RPMI8226 (cell line): ENCODE measurements at regions not wholly inside any gene's neighbourhood (a gene's known extent, or its start where the extent isn't known, plus 50 kb on each side); places are given as distances from the start of the nearest gene placed in this dataset.
"Not testable (repeated sequence)": the region's sequence is repeated elsewhere in the genome, so short reads cannot be mapped to it uniquely, and the experiment has no call there.

Experiments used
- DNase-seq: peaks from one replicate; pipeline ENCODE4 v3.0.0-alpha.2; 2015

DNA sequence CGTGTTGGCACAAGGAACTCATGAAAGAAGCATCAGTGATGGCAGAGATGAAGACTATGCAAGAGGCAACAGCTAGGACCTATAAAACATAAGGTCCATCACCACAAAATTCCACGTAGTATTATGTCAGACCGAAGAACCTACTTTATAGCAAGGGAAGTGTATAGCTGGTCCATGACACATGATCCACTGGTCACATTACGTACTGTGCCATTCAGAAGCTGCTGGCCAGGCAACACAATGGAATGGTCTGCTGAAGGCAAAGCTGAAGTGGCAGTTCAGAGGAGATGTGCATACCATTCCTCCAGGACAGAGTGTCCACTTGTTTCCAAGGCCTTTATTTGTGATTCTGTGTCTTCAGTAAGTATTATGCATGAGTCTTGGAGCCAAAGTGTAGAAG, 215.5 kb upstream of the UGT8 start:
- DNase-seq = no peak

DNA sequence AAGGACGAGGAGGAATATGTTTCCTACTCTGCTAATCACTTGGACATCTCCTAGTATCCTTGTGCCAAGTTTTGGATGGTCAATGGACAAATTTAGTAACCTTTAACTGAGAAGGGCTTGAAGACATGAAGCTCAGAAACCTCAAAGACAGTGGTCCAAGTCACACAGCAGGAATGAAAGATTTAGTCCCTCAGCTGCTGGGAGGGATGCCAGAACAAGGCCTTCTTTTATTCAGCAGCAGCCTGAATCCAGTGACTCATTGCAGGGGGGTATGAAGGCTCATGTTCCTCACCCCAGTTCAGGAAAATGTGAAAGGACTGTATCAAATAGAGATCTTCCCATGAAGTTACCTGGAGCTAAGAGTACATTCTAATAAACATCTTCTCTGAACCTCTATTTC, 214.9 kb upstream of the UGT8 start:
- DNase-seq = no peak

DNA sequence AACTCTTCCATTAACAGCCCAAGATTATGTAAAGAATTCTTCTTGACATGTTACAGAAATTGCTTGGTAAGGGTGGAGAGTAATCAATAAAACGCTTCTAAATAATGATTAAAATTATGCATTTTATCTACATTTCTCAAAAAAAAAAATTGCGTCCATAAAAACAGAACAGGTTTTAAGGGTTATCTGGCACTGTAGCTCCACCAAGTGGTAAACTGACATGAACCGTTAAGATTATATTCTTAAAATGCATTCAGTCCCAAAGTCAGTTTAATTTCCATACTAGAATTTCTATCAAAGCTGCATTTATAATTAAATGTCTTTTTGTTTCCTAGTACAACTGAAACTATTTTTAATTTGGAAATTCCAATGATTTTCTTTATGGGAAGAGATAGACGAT, 214.0 kb upstream of the UGT8 start:
- peak; percentile 18 for DNase-seq

DNA sequence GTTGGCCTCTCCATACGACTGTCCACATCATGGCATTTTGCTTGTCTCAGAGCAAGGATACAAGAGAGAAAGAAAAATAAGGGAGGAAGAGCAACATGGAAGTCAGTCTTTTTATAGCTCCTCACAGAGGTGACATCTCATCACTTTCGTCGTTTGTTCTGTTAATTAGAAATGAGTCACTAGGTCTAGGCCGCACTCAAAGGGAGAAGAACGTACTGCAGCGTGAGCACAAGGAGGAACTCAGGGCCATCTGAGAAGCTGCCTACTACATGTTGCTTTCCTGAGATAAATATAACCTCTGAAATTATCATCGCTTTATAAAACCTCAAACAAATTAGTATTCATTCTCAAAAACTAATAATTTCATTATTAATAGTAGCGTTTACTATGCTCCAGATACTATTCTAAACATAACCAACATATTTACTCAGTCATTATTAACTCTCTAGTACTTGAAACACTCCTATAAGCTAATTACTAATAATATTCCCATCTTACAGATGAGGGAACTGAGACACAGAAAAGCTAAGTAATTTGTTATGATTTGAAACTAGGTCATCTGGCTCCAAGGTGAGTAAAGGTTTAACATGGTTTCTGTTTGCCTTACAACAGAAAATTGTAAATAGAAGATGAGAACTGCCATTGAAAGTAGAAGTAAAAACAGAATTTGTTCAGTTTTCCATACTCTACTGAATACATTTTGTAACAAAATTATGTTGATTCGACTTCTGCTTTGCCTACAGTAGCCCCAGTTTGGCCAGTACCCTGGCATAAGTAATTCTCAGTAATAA, 213.2 kb upstream of the UGT8 start:
- DNase-seq = no peak

DNA sequence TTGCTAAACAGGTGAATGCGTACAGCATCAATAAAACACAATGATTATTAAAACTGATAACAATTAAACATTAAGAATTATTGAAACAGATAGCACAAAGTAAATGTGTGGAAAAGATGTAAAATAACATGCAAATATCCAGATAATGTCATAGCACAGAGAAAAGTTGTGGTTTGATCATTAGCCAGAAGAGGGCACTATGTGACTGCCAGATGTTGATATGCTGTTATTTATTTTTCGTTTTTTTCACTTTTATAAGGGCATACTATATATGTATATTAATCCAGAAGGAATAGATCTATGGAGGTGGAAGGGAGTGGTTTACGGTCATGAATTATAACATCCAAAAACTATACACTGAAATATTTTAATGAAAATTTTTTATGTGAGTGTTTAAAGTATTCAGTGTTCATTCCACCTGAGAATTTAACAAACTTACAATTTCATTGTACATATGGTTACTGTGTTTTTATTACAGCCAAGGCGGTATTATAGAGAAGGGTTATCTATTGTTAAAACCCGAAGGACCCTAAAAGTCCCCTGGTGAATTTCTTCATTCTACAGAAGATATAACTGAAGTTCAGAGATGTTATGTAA, 211.9 kb upstream of the UGT8 start:
- peak; percentile 27 for DNase-seq

DNA sequence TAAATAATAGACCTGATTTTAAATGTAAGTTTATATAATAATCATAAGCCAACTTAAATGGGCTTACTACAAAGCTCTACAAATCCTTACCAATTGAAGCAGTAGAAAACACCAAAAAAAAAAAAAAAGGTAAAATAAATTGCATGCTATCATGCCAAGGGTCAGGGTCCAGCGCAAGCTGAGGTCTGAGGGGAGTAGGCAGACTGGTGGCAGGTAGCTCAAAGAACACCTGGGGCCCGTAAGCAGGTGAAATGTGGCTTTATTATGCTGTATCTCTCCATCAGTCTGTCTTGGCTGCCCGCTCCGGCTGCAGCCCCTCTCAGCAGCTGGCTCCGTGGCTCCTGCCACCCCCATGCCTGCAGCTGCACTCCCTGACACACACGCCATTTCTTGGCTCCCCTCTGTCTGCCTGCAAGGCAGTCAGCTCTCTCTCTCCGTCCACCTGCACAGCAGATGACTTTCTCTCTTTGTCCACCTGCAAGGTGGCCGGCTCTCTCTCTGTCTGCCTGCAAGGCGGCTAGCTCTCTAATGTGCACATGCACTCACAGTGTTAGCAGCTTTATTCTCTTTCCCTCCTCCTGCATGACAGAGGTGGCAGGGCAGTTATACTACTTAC, 209.4 kb upstream of the UGT8 start:
- no peak for DNase-seq

DNA sequence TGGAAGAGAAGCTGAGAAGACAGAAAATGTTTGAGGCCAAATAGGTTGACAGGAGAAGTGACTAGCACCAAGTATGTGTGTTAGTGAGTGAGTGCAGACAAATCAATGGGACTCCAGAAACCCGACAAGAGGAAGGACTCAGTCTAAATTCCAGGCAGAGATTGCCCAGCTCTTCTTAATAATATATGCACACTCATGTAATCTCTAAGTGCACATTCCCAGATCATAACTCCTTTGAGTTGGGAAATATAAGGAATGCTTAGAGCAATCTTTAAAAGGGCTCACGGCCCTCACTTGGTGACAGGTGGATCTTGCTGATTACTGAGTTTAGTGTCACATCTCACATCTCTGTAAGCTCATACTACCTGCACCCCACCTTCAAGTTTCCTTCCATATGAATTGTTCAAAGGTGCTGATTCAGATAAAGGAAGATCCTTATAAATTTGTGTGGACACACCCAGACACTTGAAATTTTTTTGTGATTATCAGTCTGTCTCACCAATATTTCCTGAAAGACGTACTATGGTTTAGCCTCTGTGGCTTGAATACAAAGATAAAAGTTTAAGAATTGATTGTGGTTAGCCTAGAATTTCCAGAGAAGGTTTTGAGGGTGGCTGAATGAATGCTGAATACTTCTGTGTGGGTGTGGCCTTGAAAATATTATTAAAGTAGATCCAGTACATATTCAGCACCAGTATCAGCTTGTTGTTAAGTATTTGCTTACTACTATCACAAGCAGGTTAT, 205.1 kb upstream of the UGT8 start:
- DNase-seq = no peak

DNA sequence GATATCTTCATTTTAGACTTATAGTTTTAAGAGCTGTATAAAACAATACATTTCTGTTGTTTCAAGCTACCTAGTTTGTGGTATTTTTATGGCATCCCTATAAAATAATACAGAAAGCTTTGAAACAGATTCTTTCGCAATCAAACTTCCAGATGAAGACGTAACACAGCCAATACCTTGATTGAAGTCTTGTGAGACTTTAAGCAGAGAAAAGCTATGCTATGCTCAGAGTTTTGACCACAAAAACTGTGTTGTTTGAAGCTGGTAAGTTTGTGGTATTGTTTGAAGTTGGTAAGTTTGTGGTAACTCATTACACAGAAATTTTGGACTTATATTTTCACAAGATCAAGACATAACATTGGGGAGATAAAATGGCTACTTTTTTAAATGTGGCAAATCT, 201.8 kb upstream of the UGT8 start:
- DNase-seq = no peak

DNA sequence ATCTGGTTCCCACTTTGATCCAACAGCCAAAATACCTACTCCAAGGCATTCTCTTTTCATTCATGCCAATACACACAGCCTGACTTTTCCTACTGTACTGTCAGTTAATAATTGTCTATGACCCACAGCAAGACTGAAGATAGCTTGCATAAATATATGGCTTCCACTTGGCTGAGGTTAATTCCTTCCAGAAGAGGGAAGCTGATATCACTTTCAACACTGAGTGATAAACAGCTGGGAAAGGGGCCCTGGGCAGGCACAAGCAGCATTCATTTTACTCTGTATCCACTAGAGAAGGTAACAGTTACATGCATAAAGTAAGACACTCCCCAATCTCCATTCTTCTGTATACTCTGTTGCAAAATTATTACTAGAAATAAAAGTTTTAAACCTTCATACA, 200.2 kb upstream of the UGT8 start:
- no peak for DNase-seq

DNA sequence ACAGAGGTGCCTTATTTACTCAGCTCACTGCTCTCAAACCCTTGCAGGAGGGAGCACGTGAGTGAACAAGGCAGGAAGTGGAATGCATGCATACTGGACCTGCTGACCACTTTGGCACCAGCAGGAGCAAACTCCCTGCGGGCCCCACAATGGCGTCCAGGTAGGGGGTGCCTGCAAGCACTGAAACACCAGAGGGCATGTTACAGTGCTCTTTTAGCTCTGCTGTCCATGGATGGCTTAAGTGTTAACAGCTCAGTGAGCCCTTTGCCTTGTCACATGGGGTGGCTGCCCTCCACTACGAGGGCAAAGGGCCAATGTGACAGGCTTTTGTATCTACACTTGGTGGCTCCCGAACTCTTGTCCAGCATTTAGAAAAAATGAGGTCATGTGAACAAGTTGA, 199.5 kb upstream of the UGT8 start:
- DNase-seq = no peak

DNA sequence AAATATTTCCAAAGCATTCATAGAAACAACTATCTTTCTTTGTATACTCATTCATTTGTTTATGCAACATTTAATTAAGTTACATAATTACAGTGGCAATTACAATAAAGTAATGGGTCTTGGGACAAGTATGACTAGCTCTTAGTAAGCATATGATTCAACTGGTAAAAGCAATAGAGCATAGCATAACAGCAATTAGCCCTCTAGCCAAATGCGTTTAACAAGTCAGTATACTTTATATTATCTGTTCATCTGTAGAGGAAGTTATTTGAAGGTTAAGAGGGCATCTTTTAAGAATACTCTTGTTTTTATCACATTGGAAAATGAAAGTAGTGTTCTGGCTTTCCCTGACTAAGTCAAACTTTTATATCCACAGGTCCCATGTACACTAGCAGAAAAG, 198.1 kb upstream of the UGT8 start:
- DNase-seq = no peak

DNA sequence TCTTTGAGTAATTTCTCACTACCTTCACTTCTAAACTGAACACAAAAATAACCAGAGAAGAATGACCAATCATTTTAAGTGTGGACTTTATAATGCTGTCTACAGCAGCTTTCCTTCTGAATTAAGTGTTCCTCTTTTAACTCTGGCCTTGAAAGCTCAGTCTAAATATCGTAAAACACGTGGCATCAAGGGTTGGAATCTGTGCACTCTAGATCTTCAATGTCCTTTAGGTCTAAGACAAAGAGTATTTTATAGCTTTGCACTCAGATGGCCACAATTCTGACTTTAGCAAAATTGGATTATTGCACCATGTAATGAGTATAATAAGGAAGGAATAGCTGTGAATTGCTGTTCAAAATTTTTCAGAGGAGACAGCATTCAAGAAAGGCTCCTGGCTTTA, 197.1 kb upstream of the UGT8 start:
- no peak for DNase-seq

DNA sequence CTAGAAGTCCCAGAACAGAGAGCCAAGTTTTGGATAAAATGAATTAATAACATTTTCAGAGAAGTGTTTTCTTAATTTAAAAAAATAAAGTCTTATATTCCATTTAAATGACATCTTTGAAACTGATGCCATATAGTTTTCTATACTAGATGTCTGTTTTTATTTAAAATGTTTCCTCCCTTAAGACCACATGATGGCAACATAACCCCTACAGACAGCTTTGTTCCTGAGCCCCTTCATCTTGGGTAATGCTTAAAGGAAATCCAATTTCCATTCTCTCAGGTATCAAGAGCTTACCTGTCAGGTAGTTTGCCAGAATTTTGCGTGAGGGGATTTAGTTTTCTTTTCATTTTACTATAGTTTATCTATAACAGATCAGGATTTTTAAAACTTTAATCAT, 181.4 kb upstream of the UGT8 start:
- DNase-seq = no peak

DNA sequence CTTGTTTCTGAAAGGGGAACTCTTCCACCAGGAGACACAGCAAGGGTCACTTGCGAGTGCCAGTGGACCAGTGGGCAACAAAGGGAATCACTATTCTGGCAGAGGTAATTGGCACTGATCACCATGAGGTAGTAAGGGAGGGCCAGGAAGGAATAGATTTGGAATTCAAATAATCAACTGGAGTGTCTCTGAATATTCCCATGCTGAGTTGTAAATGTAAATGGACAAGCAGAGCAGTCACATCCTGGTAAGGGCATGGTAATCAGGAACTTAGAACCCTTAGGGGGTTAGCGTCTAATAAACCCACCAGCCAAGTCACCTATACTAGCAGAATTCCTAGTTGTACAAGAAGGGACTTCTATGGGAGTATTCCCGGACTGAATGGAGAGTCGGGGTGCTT, 178.5 kb upstream of the UGT8 start:
- DNase-seq = no peak

DNA sequence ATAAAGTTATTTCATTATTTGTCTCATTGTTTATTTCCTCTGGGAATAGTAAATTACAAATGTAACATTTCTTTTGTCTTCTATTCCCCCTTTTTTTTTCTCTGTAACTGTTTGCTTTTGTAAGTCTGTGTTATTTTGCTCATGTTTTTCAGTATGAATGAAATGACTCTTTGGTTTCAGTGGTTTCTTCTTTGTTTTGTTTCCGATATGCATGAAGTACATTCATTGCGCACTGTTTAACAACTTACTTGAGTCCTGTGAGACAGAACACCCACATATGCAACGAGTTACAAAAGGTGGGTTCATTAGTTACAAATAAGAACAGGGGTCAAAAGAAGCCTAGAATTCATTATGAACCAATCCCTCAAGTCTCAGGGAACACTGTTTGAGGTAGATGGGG, 175.0 kb upstream of the UGT8 start:
- no peak for DNase-seq

DNA sequence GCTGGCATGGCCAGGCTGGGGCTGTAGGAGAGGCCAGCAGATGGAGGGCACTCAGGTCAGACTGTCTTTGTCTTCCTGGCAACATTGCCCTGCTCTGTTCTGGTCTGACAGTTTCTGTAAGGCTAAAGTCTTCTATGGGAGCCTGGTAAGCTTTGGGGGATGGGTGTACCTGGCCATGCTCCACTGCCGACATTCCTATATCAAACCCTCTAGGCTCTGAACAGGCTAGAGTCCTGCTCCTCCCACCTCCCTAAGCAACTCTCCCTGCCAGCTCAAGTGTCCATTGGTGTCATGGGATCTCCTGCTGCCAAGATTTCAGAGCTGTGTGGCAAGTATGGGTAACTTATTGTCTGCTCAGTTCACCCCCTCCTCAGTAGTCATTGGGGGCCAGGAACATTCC, 163.5 kb upstream of the UGT8 start:
- no peak for DNase-seq

DNA sequence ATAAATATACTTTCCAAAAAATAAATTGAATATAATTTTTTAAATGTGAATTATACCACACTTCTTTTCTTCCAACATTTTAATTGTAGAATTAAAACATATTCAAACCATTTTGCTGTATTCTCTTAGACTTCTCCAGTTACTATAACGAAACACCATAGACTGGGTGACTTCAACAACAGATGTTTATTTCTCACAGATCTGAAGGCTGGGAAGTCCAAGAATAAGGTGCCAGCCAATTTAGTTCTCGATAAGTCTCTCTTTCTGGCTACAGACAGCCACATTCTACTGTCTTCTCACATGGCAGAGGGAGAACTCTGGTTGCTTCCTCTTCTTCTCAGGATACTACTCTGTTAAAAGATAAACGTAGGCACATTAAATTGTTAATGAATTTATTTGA, 155.8 kb upstream of the UGT8 start:
- DNase-seq = no peak

DNA sequence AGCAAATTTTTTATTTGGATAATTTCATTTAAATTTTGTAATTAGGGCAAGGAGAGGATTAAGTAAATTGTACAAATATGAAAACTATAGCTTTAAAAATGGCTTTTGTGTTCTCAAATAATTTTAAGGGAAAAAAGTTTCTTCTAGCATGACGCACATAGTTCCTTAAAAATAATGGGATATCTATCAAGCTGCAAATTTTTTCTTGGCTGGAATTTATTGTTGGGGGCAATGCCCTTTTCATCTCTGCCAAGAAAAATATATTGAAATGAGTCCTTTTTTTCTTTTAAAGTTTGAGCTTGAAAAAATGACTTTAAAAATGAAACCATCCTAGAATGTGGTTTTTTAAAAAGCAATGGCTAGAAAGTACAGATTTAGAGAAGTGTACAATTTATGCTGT, 154.4 kb upstream of the UGT8 start:
- no peak for DNase-seq

DNA sequence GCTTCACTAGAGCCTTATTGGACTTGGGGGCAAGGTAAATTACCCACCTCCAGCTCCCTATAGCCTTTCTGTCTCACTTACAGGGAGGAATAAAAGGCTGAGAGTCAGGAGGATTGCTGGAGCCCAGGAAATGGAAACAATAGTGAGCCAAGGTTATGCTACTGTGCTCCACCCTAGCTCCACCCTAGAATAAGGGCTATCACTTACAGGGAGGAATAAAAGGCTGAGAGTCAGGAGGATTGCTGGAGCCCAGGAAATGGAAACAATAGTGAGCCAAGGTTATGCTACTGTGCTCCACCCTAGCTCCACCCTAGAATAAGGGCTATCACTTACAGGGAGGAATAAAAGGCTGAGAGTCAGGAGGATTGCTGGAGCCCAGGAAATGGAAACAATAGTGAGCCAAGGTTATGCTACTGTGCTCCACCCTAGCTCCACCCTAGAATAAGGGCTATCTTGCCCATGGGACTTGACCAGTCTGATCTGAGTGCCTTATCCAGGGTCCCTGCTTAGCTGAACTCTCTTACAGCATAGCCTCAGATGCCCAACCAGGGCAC, 150.6 kb upstream of the UGT8 start:
- DNase-seq = not testable (repeated sequence)

DNA sequence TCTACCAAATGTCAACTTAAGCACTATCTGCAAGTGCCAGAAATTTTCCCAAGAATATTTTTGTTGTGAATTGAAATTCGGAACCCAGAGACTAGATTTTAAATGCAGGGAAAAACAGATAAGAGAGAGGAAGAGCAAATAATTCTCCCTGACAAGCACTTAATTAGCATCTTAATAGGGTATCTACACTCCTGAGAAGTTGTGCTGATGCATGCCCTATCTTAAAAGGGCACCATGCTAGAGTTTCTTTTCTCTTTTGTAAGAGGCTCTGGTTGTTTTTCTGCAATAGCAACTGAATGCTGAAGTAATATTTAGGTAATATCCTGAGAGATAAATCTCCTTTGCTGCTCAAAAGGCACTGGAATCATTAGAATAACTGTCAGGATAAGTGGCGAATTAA, 139.9 kb upstream of the UGT8 start:
- DNase-seq = no peak

DNA sequence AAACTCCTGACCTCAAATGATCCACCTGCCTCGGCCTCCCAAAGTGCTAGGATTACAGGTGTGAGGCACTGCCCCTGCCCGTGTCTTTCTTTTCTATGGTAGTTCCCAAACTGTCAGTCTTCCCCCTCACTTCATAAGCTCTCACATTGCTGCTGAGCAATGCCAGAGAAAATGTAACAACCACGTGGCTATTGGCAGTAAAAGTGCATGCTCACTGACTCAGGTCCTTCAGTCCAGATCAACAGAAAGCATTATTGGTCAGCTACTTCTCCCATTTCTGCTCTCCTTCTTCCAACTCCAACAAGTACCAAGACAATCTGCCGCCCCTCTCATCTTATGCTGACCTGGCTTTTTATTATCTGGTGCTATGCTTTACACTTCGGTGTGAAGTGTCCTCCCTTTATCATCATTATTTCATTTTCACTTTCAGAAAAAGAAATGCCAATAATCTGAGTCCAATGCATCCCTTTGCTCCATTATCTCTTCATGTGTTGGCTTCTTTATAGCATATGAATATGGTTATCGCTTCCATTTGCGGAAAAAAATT, 133.8 kb upstream of the UGT8 start:
- no peak for DNase-seq

DNA sequence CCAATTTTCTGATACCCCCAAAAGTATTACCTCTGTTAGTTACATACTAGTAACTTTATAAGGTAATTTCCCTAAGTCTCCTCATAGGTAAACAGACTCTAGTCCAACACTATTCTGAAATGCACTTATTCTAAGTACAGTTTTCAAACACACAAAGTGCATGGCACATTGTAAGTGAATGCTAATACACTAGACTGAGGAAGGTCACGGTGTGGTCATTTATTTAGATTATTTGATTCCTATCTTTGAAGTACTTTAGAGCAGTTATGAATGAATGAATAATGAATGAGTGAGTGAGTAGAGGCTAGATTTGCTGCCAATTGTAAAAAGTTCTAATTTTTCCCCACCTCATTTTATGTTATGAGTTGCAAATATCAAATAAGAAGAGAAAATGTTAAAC, 132.8 kb upstream of the UGT8 start:
- DNase-seq = no peak

DNA sequence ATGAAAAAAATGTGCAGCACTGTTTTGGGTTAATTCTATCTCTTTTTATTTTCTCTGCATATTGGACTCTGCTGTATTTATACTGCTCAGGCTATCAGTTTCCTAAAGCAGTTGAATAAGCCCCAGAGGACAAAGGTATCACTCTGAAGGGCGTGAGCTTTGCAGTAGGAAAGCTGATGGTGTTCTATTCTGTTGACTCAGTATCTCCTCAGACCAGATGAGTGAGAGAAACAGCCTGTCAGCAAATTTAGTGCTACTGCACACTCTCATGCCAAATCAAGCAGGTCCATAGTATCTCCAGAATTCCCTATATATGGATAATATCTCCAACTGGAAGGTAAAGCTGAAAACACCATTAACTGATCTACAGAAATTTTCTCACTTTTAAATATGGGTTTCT, 132.3 kb upstream of the UGT8 start:
- DNase-seq = no peak
